ENCODE measurements at regions not wholly inside any gene's neighbourhood (a gene's known extent, or its start where the extent isn't known, plus 50 kb on each side); places are given as distances from the start of the nearest gene placed in this dataset.

- intact Hi-C loops (cut with micrococcal nuclease) = no loop called here
Observed at GRCh38 chr11:91822805-91823204, 401.8 kb upstream of the FAT3 start.

More at GRCh38 chr11:91822805-91823204, 401.8 kb upstream of the FAT3 start:
- Histone ChIP-seq H3K18ac (ENCODE audit: low read depth, low read length) (no peak overlapping the region), H2BK120ac (ENCODE audit: low read depth, low read length) (no peak overlapping the region), H3K4me2 (ENCODE audit: low read depth, low read length) (no peak overlapping the region), H2BK15ac (ENCODE audit: low read depth, low read length) (no peak overlapping the region), H2BK20ac (ENCODE audit: low read depth, low read length) (no peak overlapping the region), H3K14ac (replicated peaks; ENCODE audit: low read depth, low read length) (no peak overlapping the region), H3K36me3 (ENCODE audit: control insufficient read depth, insufficient read depth, low read length) (no peaks in the 10 kb centered on the region), H2AK5ac (ENCODE audit: low read depth, low read length) (no peak overlapping the region), H4K91ac (ENCODE audit: insufficient read depth, low read depth, low read length) (no peak overlapping the region), H3K9me3 (ENCODE audit: control insufficient read depth, insufficient read depth, low read length) (0 out of 2 replicates have a peak, but pooled peaks cover 2% of the 10 kb centered on the region), H3K4ac (ENCODE audit: low read depth, low read length) (no peak overlapping the region), H3K4me3 (ENCODE audit: insufficient read depth, low read depth, low read length) (no peak overlapping the region), H3K27ac (ENCODE audit: insufficient read depth, low read length) (no peak overlapping the region), H3K23ac (ENCODE audit: low read depth, low read length) (no peak overlapping the region), H2AFZ (replicated peaks; ENCODE audit: low read length, poor library complexity) (no peak overlapping the region), H3K9ac (ENCODE audit: low read depth, low read length) (no peak overlapping the region), H4K5ac (ENCODE audit: low read depth, low read length) (no peak overlapping the region), H2AK9ac (replicated peaks; ENCODE audit: low read depth, low read length, poor library complexity) (no peak overlapping the region), H2BK5ac (ENCODE audit: low read depth, low read length, poor library complexity, severe bottlenecking) (no peak overlapping the region), H3K79me1 (ENCODE audit: low read depth in 1 of 2, low read length in 2 of 2) (no peaks in the 10 kb centered on the region), H3K9me1 (ENCODE audit: insufficient read depth, low read length) (no peaks in the 10 kb centered on the region), H3K27me3 (ENCODE audit: control insufficient read depth, insufficient read depth, low read length) (no peaks in the 10 kb centered on the region), H4K8ac (ENCODE audit: low read depth in 2 of 2, low read length in 2 of 2) (no peak overlapping the region), H3K4me1 (ENCODE audit: control insufficient read depth, insufficient read depth, low read length) (no peaks in the 10 kb centered on the region), H3K56ac (ENCODE audit: extremely low read depth, insufficient read depth, low read length) (no peak overlapping the region), H4K20me1 (ENCODE audit: insufficient read depth, low read length) (no peaks in the 10 kb centered on the region)
- 79% methylated on average over 3 of the region's 8 CpGs; no CpG with 5 or more reads in 1 of the 2 experiments for WGBS, 2 experiments (ENCODE audit: extremely low coverage in 2 of 2, insufficient read length in 1 of 2)
- POLR2A ChIA-PET (ENCODE audit: unreplicated experiment) = no interaction called here
- no TSS peak for BruUV-seq (replicated peaks)
- in situ Hi-C loops (cut with MboI; ENCODE audit: low sequenced_read_pairs) = no loop called here
- ATAC-seq (ENCODE audit: low read depth) (no peak), DNase-seq (no peak)
- dilution Hi-C loops (cut with HindIII; ENCODE audit: low sequenced_read_pairs, unreplicated experiment) = no loop called here
- CTCF ChIA-PET = no interaction called here
- no peak for TF ChIP-seq MAFK (IDR thresholded peaks at IDR 0.05; ENCODE audit: low read depth, low read length)

Measured in IMR-90 (cell line).